ENCODE measurements at regions not wholly inside any gene's neighbourhood (a gene's known extent, or its start where the extent isn't known, plus 50 kb on each side); places are given as distances from the start of the nearest gene placed in this dataset.

DNA sequence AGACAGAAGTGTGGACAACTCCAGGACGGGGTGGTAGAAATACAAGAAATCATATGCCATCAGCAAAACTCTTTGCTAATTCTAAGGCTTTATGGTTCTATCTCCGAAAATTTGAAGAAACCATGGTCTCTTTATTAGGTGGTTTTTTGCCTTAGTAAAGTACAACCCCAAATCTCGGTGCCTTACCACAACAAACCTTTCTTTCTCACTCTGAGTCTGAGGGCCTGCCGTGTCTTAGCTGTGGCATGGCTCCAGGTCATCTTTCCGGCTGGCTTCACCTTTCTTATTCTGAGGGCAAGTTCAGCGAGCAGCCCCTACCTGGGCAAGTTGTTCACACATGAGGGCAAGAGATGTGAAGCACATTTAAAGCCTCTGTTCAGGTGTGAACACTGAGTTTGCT, 280.6 kb downstream of the TTLL7 start:
- DNase-seq: no peak

DNA sequence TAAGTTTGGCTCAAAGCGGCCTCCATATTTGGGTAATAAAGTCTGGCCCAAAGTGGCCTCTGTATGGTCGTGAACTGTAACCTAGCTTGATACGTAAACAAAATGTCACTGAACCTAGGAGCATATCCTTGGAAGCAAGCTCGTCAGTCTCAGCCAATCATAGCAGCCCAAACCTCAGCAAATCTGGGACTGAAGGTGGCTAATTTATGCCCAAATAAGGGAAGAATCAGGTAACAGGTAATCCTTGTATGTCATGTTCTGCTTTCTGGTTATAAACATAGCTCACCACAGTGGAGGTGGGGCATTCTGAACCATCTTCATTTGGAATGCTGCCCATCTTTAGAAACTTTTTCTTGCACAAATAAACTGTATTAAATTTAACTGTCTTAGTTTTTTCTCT, 281.1 kb downstream of the TTLL7 start:
- no peak for DNase-seq

- DNase-seq: no peak
These were observed 282.3 kb downstream of the TTLL7 start for GRCh38 chr1:83716641-83717040.

DNA sequence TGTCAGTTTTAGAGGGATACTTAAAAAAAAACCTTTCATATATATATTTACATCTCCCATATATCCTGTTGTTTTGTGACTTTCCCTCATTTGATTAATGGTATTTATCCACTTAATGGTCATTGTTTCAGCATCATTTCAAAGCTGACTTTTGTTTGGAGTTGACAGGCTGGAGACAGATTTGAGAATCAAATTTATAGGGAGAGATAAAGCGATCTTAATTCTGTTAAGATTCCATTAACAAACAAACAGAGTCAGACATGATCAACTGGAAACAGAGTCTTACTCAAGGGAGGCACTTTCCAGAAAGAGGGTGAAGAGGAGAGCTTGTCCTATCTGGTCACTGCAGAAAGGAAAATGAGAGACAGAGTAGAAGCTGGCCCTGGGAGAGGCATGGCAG, 283.4 kb downstream of the TTLL7 start:
- DNase-seq: no peak

DNA sequence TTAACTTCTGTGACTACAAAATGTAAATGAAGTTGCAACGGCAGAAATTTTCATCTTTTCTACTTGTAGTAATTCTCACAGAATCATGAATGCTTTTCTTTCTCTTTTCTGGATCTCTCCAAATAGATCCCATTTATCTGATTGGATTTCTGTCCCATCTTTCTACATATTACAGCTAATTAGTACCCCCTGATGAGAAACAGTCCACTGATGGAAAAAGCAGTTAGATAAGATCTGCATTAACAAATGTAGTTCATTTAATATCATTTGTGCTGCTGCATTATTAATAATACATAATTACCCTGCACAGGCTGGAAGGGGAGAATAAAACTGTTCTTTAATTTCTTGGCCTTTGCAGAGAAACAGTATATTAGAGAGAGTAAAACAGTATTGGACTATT, 289.3 kb downstream of the TTLL7 start:
- DNase-seq: no peak

DNA sequence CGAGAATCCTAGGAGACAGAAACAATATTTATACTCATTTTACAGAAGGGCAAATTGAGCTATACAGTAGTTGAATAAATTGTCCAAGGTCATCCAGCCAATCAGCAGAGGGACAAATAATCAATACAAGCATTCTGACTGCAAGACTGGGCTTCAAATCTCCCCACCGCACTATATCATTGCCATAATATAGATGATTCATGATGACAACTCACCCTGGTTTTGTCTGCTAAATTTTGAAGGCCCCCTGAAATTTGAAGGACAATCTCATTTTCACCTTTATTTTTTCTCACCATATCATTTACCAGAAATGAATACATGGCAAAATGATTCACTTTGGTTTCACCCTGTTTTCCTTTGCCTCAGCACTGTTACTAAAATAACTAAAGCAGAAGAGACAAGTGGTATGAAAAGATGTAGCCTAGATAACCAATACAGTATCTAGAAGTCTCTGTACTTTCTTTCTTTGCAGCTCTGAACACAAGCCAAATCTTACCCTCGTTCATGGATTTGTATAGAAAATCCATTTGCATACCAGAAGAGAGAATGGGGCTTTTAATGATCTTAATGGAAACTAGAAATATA, 292.5 kb downstream of the TTLL7 start:
- DNase-seq: no peak

GRCh38 chr1:83705091-83705490, 293.8 kb downstream of the TTLL7 start:
- no peak for DNase-seq

GRCh38 chr1:83704350-83704749, 294.6 kb downstream of the TTLL7 start:
- no peak for DNase-seq

DNA sequence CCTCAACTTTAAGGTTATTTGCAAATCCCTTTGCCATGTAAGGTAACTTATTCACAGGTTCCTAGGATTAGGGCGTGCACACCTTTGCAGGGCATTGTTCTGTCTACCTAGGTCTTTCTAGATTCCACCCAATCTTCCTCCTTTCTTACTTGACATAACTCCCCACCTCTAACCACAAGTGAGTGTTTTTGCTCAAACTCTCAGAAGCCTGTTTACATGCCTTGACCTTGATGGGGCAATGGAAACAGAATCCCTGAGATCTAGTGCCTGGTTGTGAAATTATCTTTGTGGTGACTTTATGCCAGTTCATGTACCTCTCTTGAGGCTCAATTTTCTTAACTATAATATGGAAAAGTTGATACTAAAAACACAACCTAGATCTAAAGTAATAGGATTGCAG, 296.6 kb downstream of the TTLL7 start:
- DNase-seq: no peak

DNA sequence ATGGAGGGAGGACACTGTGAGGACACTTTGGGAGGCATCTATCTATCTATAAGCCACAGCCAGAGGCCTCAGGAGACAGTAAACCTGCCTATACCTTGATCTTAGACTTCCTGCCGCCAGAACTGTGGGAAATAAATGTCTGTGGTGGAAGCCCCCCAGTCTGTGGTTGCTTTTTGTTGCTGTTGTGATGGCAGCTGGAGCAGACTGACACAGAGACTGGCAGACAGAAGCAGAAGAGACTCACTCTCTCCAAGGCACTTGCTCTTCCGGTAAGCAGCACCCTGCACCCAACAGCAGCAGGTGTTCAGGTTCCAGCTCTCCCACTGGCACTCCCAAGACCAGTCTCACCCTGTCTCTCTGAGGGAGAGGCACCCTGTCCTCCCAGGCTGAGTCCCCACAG, 297.6 kb downstream of the TTLL7 start:
- DNase-seq: no peak

- DNase-seq: no peak
These were observed 300.3 kb downstream of the TTLL7 start for GRCh38 chr1:83698644-83699043.

DNA sequence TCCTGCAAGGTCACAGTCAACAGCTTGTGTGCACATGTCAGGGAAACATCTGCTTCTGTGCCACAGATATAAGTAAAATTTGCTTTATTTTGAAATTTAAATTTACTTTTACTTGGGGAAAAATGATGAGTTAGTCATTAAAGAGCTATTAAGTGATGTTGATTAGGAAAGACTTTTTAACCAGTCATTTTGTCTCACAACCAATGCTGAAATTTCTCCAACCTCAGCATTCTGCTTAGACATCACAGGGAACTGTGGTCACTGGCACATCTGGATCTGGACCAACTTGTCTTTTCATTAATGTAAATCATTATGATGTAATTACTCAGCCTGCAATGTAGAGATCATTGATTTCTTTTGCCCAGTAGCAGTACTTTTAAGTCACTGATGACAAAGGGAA, 301.0 kb downstream of the TTLL7 start:
- DNase-seq: no peak

DNA sequence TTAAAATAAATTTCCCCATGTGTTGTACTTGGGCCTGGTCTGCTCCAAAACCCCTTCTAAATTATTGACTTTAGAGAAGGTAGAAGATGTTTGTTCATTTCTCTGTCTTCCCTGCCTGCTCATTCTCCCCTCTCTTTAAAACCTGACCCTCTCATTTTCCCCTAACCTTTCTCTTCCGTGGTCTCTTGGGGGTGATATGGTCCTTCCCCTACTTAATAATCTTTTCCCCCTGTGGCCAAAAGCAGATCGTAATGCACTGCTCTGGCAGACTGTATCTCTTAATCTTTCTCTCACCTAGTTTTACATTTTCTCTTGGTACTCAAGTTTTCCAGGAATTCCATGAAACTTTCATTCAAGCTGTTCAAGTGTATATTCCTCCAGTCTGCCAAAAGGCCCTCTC, 301.7 kb downstream of the TTLL7 start:
- DNase-seq: no peak

DNA sequence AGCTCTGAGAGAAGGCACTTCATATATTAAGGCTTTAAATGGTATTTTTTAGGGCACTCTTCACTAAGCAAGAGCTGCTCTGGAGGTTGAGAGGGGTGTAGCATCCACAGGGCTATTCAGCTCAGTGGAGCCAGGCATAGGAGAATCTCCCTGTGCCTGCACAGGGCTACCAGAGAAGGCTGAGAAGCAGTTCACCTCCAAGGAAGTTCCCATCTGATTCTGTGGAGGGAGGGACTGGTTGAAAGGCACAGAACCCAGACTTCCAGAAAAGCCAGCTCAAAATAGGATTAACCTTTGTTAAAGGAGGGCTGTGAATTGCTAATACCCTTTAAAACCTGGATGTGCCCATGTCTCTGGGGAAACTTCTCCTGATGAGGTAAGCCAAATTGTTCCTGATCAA, 304.5 kb downstream of the TTLL7 start:
- DNase-seq: no peak

DNA sequence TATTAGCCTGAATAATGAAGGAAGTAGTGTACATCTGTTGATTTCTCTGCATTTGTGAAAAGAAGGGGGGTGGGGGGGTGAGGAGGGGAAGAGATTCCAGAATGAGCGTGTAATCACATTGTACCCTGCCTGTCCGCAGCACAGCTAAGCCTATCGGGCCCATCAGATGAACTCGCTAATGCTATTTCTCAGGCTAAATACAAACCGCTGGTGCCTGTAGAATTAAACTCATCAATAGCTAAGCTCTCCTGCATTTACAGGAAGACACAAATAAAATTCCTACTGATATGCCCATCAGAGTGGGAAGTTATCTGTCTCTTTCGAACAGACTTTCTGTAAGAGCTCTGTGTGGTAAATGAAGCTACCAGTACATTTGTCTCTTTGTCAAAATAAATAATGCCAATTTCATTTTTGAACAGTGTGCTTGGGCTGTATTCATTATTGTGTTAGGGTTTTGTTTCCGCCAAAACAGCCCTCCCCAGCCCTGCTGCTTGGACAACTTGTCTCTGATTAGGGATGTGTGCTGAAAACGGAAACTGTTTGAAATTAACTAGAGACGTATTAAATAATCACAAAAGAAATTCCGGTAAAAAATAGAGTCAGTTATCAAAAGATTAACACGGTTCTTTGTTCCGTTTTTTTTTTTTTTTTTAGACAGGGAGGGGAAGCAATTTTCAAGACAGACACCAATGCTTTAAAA, 305.4 kb downstream of the TTLL7 start:
- DNase-seq: no peak

- no peak for DNase-seq
These were observed 306.2 kb downstream of the TTLL7 start for GRCh38 chr1:83692524-83693381.

- no peak for DNase-seq
These were observed 306.9 kb downstream of the TTLL7 start for GRCh38 chr1:83691953-83692500.

GRCh38 chr1:83689921-83690868, 308.7 kb downstream of the TTLL7 start:
- no peak for DNase-seq

DNA sequence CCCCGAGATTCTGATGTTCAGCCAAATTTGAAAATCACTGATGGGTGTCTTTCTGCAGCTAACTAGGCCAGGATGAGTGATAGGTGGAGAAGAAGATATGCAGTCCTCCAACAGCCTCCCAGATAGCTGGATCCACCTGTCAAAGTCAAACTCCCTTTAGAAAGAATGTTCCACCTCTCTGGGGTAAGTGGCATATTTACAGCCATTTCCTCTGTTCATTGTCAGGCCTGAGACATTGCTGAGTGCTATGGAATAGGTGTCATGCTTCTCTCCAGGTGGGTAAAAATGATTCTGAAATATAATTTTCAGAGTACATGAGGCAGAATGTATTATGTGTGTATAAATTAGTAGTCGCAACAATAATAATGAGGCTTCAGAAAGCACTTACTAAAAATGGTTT, 316.8 kb downstream of the TTLL7 start:
- no peak for DNase-seq

GRCh38 chr1:83676106-83676505, 322.8 kb downstream of the TTLL7 start:
- no peak for DNase-seq

- DNase-seq: no peak
These were observed 325.6 kb downstream of the TTLL7 start for GRCh38 chr1:83673312-83673711.

DNA sequence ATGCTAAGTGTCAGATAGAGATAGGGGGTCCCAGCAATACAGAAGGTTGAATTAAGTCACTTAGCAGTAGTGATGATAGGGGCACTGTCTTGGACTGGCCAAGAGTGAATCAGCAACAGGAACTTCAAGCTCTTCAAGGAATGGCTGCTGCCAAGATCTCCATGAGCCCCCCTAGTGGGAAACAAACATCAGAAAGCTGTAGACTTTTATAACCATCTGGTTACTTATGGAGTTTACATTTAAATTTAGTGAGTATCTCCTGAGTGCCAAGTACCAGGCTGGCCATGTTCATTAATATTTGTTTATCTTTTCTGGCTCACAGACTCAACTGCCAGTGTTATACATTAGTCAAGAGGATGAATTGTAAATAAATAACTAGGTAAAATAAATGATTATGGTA, 327.3 kb downstream of the TTLL7 start:
- no peak for DNase-seq
